ENCODE measurements at regions not wholly inside any gene's neighbourhood (a gene's known extent, or its start where the extent isn't known, plus 50 kb on each side); places are given as distances from the start of the nearest gene placed in this dataset.

GRCh38 chr2:152825834-152826233, 107.4 kb downstream of the ARL6IP6 start:
- DNase-seq (ENCODE audit: low spot score) = no peak
- Mint-ChIP-seq H3K9me3 (ENCODE audit: low read depth) (no peaks in the 10 kb centered on the region), H3K36me3 (ENCODE audit: low read depth) (no peaks in the 10 kb centered on the region), H3K27me3 (ENCODE audit: low read depth) (peaks cover 4% of the 10 kb centered on the region), H3K27ac (ENCODE audit: unreplicated experiment) (no peak overlapping the region), H3K4me1 (ENCODE audit: low read depth) (no peaks in the 10 kb centered on the region), H3K4me3 (ENCODE audit: unreplicated experiment) (no peak overlapping the region)
- TF ChIP-seq CTCF (IDR thresholded peaks at IDR 0.05) = no peak

- H3K4me3 Mint-ChIP-seq (ENCODE audit: unreplicated experiment) = no peak overlapping the region
- no peaks in the 10 kb centered on the region for H3K27me3 Mint-ChIP-seq (ENCODE audit: low read depth)
- H3K9me3 Mint-ChIP-seq (ENCODE audit: low read depth) = no peaks in the 10 kb centered on the region
- no peak overlapping the region for H3K27ac Mint-ChIP-seq (ENCODE audit: unreplicated experiment)
- H3K36me3 Mint-ChIP-seq (ENCODE audit: low read depth) = no peaks in the 10 kb centered on the region
- no peaks in the 10 kb centered on the region for H3K4me1 Mint-ChIP-seq (ENCODE audit: low read depth)
- no peak for TF ChIP-seq CTCF (IDR thresholded peaks at IDR 0.05)
- no peak for DNase-seq (ENCODE audit: low spot score)
Measured at GRCh38 chr2:152823905-152824304, 105.5 kb downstream of the ARL6IP6 start.

GRCh38 chr2:152822676-152823075, 104.3 kb downstream of the ARL6IP6 start:
- no peaks in the 10 kb centered on the region for H3K9me3 Mint-ChIP-seq (ENCODE audit: low read depth)
- H3K36me3 Mint-ChIP-seq (ENCODE audit: low read depth) = no peaks in the 10 kb centered on the region
- TF ChIP-seq CTCF (IDR thresholded peaks at IDR 0.05) = no peak
- no peaks in the 10 kb centered on the region for H3K4me1 Mint-ChIP-seq (ENCODE audit: low read depth)
- no peak for DNase-seq (ENCODE audit: low spot score)
- no peak overlapping the region for H3K4me3 Mint-ChIP-seq (ENCODE audit: unreplicated experiment)
- H3K27me3 Mint-ChIP-seq (ENCODE audit: low read depth) = no peaks in the 10 kb centered on the region
- no peak overlapping the region for H3K27ac Mint-ChIP-seq (ENCODE audit: unreplicated experiment)

GRCh38 chr2:152820048-152820447, 101.6 kb downstream of the ARL6IP6 start:
- Mint-ChIP-seq H3K27ac (ENCODE audit: unreplicated experiment) (no peak overlapping the region), H3K27me3 (ENCODE audit: low read depth) (peaks cover 3% of the 10 kb centered on the region), H3K4me1 (ENCODE audit: low read depth) (no peaks in the 10 kb centered on the region), H3K4me3 (ENCODE audit: unreplicated experiment) (no peak overlapping the region), H3K36me3 (ENCODE audit: low read depth) (no peaks in the 10 kb centered on the region), H3K9me3 (ENCODE audit: low read depth) (no peaks in the 10 kb centered on the region)
- no peak for DNase-seq (ENCODE audit: low spot score)
- TF ChIP-seq CTCF (IDR thresholded peaks at IDR 0.05) = no peak

GRCh38 chr2:152815634-152816257, 97.3 kb downstream of the ARL6IP6 start:
- peaks cover 18% of the 10 kb centered on the region for H3K9me3 Mint-ChIP-seq (ENCODE audit: low read depth)
- no peaks in the 10 kb centered on the region for H3K4me1 Mint-ChIP-seq (ENCODE audit: low read depth)
- no peak for DNase-seq (ENCODE audit: low spot score)
- H3K4me3 Mint-ChIP-seq (ENCODE audit: unreplicated experiment) = no peak overlapping the region
- H3K27me3 Mint-ChIP-seq (ENCODE audit: low read depth) = peaks cover 12% of the 10 kb centered on the region
- no peak for TF ChIP-seq CTCF (IDR thresholded peaks at IDR 0.05)
- peaks cover 2% of the 10 kb centered on the region for H3K36me3 Mint-ChIP-seq (ENCODE audit: low read depth)
- H3K27ac Mint-ChIP-seq (ENCODE audit: unreplicated experiment) = no peak overlapping the region
